ENCODE measurements at regions not wholly inside any gene's neighbourhood (a gene's known extent, or its start where the extent isn't known, plus 50 kb on each side); places are given as distances from the start of the nearest gene placed in this dataset.

- Histone ChIP-seq H4K20me1 (ENCODE audit: insufficient read depth) (no peaks in the 10 kb centered on the region), H3K9ac (no peak overlapping the region), H3K4me3 (IDR thresholded peaks at IDR 0.05; ENCODE audit: insufficient read depth, low read depth, low read length) (no peak overlapping the region), H3K4me2 (no peak overlapping the region), H3K4me1 (ENCODE audit: low read depth, poor library complexity, severe bottlenecking) (no peaks in the 10 kb centered on the region), H2AFZ (ENCODE audit: low read depth) (no peak overlapping the region), H3K79me2 (ENCODE audit: insufficient read depth, low read depth) (no peaks in the 10 kb centered on the region), H3K27me3 (ENCODE audit: insufficient read depth, low read depth) (no peaks in the 10 kb centered on the region), H3K27ac (no peak overlapping the region), H3K36me3 (ENCODE audit: insufficient read depth) (no peaks in the 10 kb centered on the region)
- TF ChIP-seq, protein P1, sequence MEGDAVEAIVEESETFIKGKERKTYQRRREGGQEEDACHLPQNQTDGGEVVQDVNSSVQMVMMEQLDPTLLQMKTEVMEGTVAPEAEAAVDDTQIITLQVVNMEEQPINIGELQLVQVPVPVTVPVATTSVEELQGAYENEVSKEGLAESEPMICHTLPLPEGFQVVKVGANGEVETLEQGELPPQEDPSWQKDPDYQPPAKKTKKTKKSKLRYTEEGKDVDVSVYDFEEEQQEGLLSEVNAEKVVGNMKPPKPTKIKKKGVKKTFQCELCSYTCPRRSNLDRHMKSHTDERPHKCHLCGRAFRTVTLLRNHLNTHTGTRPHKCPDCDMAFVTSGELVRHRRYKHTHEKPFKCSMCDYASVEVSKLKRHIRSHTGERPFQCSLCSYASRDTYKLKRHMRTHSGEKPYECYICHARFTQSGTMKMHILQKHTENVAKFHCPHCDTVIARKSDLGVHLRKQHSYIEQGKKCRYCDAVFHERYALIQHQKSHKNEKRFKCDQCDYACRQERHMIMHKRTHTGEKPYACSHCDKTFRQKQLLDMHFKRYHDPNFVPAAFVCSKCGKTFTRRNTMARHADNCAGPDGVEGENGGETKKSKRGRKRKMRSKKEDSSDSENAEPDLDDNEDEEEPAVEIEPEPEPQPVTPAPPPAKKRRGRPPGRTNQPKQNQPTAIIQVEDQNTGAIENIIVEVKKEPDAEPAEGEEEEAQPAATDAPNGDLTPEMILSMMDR (conservative IDR thresholded peaks at IDR 0.05; ENCODE audit: low read depth, low read length) = no peak
Observed at GRCh38 chr14:30125322-30125979, 197.8 kb upstream of the PRKD1 start.

DNA sequence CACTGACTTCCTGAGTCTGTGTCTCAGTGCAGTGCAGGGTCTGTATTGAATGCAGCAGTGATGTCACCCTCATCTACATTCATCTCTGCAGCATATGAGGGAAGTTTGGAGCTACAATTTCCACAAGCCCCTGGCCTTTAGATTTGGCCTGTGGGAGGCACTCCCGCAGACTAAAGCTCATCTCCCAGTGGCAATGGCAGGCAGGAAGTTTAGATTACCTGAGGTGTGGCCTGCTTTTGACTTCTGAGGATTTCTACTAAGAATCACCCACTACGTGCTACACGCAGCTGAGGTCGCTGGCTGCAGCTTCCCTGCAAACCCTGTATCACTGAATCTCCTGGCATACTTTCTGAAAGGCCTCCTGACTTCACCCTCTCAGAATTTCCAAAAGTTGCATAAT lies 202.2 kb upstream of the PRKD1 start:
- no peaks in the 10 kb centered on the region for H3K36me3 ChIP-seq (ENCODE audit: insufficient read depth)
- no peaks in the 10 kb centered on the region for H4K20me1 ChIP-seq (ENCODE audit: insufficient read depth)
- no peak overlapping the region for H3K4me3 ChIP-seq (IDR thresholded peaks at IDR 0.05; ENCODE audit: insufficient read depth, low read depth, low read length)
- TF ChIP-seq, protein P1 (conservative IDR thresholded peaks at IDR 0.05; ENCODE audit: low read depth, low read length) = no peak
- H3K79me2 ChIP-seq (ENCODE audit: insufficient read depth, low read depth) = no peaks in the 10 kb centered on the region
- H3K27ac ChIP-seq = no peak overlapping the region
- no peak overlapping the region for H2AFZ ChIP-seq (ENCODE audit: low read depth)
- H3K27me3 ChIP-seq (ENCODE audit: insufficient read depth, low read depth) = no peaks in the 10 kb centered on the region
- H3K9ac ChIP-seq = no peak overlapping the region
- no peaks in the 10 kb centered on the region for H3K4me1 ChIP-seq (ENCODE audit: low read depth, poor library complexity, severe bottlenecking)
- no peak overlapping the region for H3K4me2 ChIP-seq

- no peak overlapping the region for H3K4me3 ChIP-seq (IDR thresholded peaks at IDR 0.05; ENCODE audit: insufficient read depth, low read depth, low read length)
- H3K4me1 ChIP-seq (ENCODE audit: low read depth, poor library complexity, severe bottlenecking) = no peaks in the 10 kb centered on the region
- no peaks in the 10 kb centered on the region for H3K36me3 ChIP-seq (ENCODE audit: insufficient read depth)
- no peaks in the 10 kb centered on the region for H3K79me2 ChIP-seq (ENCODE audit: insufficient read depth, low read depth)
- H3K27ac ChIP-seq = no peak overlapping the region
- TF ChIP-seq, protein P1 (conservative IDR thresholded peaks at IDR 0.05; ENCODE audit: low read depth, low read length) = no peak
- H4K20me1 ChIP-seq (ENCODE audit: insufficient read depth) = no peaks in the 10 kb centered on the region
- H3K4me2 ChIP-seq = no peak overlapping the region
- no peak overlapping the region for H2AFZ ChIP-seq (ENCODE audit: low read depth)
- no peak overlapping the region for H3K9ac ChIP-seq
- H3K27me3 ChIP-seq (ENCODE audit: insufficient read depth, low read depth) = no peaks in the 10 kb centered on the region
Observed at GRCh38 chr14:30131581-30132097, 204.0 kb upstream of the PRKD1 start.

DNA sequence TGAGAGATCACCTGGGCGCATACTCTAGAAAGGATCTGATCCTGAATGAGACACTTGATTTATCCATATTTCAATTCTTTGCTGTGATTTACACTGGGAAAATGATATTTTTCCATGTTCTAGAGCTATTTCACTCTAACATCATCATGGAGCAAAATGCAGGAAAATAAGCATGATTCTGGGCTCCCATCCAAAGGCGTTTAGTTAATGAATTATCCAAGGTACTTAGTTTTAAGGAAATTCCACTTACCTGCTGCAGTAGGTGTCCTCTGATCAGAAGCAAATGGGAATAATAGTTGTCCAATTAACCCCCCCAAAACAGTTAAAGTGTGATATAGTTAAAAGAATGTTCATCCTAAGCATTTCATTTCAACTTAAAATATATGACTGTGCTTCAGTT lies 204.5 kb upstream of the PRKD1 start:
- Histone ChIP-seq H3K4me2 (no peak overlapping the region), H3K27ac (no peak overlapping the region), H3K9ac (no peak overlapping the region), H3K4me3 (IDR thresholded peaks at IDR 0.05; ENCODE audit: insufficient read depth, low read depth, low read length) (no peak overlapping the region), H3K27me3 (ENCODE audit: insufficient read depth, low read depth) (no peaks in the 10 kb centered on the region), H2AFZ (ENCODE audit: low read depth) (no peak overlapping the region), H4K20me1 (ENCODE audit: insufficient read depth) (no peaks in the 10 kb centered on the region), H3K4me1 (ENCODE audit: low read depth, poor library complexity, severe bottlenecking) (no peaks in the 10 kb centered on the region), H3K79me2 (ENCODE audit: insufficient read depth, low read depth) (no peaks in the 10 kb centered on the region), H3K36me3 (ENCODE audit: insufficient read depth) (no peaks in the 10 kb centered on the region)
- TF ChIP-seq, protein P1 (conservative IDR thresholded peaks at IDR 0.05; ENCODE audit: low read depth, low read length) = no peak

Data from KMS-11 (cell line).